CD8-positive, alpha-beta memory T cell (primary cell): ENCODE measurements at regions not wholly inside any gene's neighbourhood (a gene's known extent, or its start where the extent isn't known, plus 50 kb on each side); places are given as distances from the start of the nearest gene placed in this dataset.

Experiments used
- CTCF ChIA-PET: fragments of 350-600 bp; sonication (Branson Sonifier 250); formaldehyde crosslinking; loops from one replicate; lab custom pipeline; 2021; ENCODE audit warnings: antibody characterized with exemption; lab: Charles Lee
- POLR2A ChIA-PET: fragments of 350-600 bp; sonication (Branson Sonifier 250); formaldehyde crosslinking; loops from one replicate; lab custom pipeline; 2021; ENCODE audit warnings: antibody characterized with exemption; lab: Charles Lee
- DNase-seq, 5 donors: peaks; one replicate each; pipeline versions ENCODE4 v3.0.0 to v3.0.0-alpha.2; 2020 to 2022; ENCODE audit warnings: mixed read lengths in 1 of 5
- H3K27ac ChIP-seq: one replicate; pipeline ENCODE4 v1.7.0; 2013; ENCODE audit warnings: low read depth, mild to moderate bottlenecking, low read length, moderate library complexity
- H3K27me3 ChIP-seq: 2 replicates; pipeline ENCODE4 v1.7.0; 2013; ENCODE audit warnings: low read length, mild to moderate bottlenecking; ENCODE audit not compliant: insufficient read depth, poor library complexity, severe bottlenecking
- H3K36me3 ChIP-seq: 2 replicates; pipeline ENCODE4 v1.7.0; 2013; ENCODE audit warnings: mild to moderate bottlenecking, low read length, moderate library complexity; ENCODE audit not compliant: insufficient read depth
- H3K4me1 ChIP-seq: 2 replicates; pipeline ENCODE4 v1.7.0; 2013; ENCODE audit warnings: mild to moderate bottlenecking, low read length, moderate library complexity; ENCODE audit not compliant: insufficient read depth
- H3K4me3 ChIP-seq: 2 replicates; pipeline ENCODE4 v1.7.0; 2013; ENCODE audit warnings: mild to moderate bottlenecking, low read length
- H3K9me3 ChIP-seq: 2 replicates; pipeline ENCODE4 v1.7.0; 2013; ENCODE audit warnings: mild to moderate bottlenecking, low read length
- H3K27ac Mint-ChIP-seq, 8 donors: one replicate each; pipeline ENCODE4 v1.8.0; 2020 to 2021; ENCODE audit warnings: mixed read lengths in 8 of 8, mild to moderate bottlenecking in 6 of 8, inconsistent platforms in 3 of 8, moderate library complexity in 3 of 8
- H3K27me3 Mint-ChIP-seq, 2 donors: one replicate each; pipeline ENCODE4 v1.8.0; 2020 to 2021; ENCODE audit warnings: mixed read lengths in 2 of 2, mild to moderate bottlenecking in 1 of 2, moderate library complexity in 1 of 2
- H3K36me3 Mint-ChIP-seq, 3 donors: one replicate each; pipeline ENCODE4 v1.8.0; 2020 to 2021; ENCODE audit warnings: mixed read lengths in 3 of 3, inconsistent platforms in 1 of 3, mild to moderate bottlenecking in 1 of 3
- H3K4me1 Mint-ChIP-seq, 3 donors: one replicate each; pipeline ENCODE4 v1.8.0; 2020 to 2021; ENCODE audit warnings: mixed read lengths in 3 of 3, inconsistent platforms in 1 of 3, mild to moderate bottlenecking in 1 of 3
- H3K4me3 Mint-ChIP-seq, 7 donors: one replicate each; pipeline ENCODE4 v1.8.0; 2020 to 2021; ENCODE audit warnings: mixed read lengths in 7 of 7, mild to moderate bottlenecking in 6 of 7, moderate library complexity in 4 of 7, inconsistent platforms in 2 of 7
- H3K9me3 Mint-ChIP-seq, 5 donors: one replicate each; pipeline ENCODE4 v1.8.0; 2020 to 2022; ENCODE audit warnings: mixed read lengths in 5 of 5, mild to moderate bottlenecking in 3 of 5, moderate library complexity in 2 of 5, inconsistent platforms in 1 of 5

- Histone ChIP-seq H3K9me3 (no peaks in the 10 kb centered on the region), H3K36me3 (no peaks in the 10 kb centered on the region), H3K27ac (no peak overlapping the region), H3K4me3 (no peak overlapping the region), H3K27me3 (no peaks in the 10 kb centered on the region), H3K4me1 (no peaks in the 10 kb centered on the region)
- no peaks in the 10 kb centered on the region for H3K36me3 Mint-ChIP-seq
- no peak for DNase-seq
- CTCF ChIA-PET: no interaction called here
- H3K4me3 Mint-ChIP-seq: no peak overlapping the region
- no peak overlapping the region for H3K27ac Mint-ChIP-seq
- H3K9me3 Mint-ChIP-seq: peaks cover 0 to 5% (median 0%) of the 10 kb centered on the region in 5 donors
- POLR2A ChIA-PET: no interaction called here
- H3K27me3 Mint-ChIP-seq: no peaks in the 10 kb centered on the region
- no peaks in the 10 kb centered on the region for H3K4me1 Mint-ChIP-seq
Observed at GRCh38 chr3:181947606-181948005, 235.9 kb downstream of the SOX2 start.

- H3K9me3 ChIP-seq: no peaks in the 10 kb centered on the region
- Mint-ChIP-seq H3K27me3 (peaks cover 0 to 2% of the 10 kb centered on the region in 2 donors), H3K27ac (no peak overlapping the region), H3K4me3 (no peak overlapping the region), H3K9me3 (peaks cover 0 to 5% (median 0%) of the 10 kb centered on the region in 5 donors), H3K36me3 (no peaks in the 10 kb centered on the region), H3K4me1 (no peaks in the 10 kb centered on the region)
- no peaks in the 10 kb centered on the region for H3K27me3 ChIP-seq
- no peak overlapping the region for H3K4me3 ChIP-seq
- DNase-seq: no peak
- CTCF ChIA-PET: no interaction called here
- no peaks in the 10 kb centered on the region for H3K36me3 ChIP-seq
- POLR2A ChIA-PET: no interaction called here
- no peaks in the 10 kb centered on the region for H3K4me1 ChIP-seq
- H3K27ac ChIP-seq: no peak overlapping the region
Observed at GRCh38 chr3:181948286-181948685, 236.6 kb downstream of the SOX2 start.

- Histone ChIP-seq H3K4me3 (no peak overlapping the region), H3K9me3 (no peaks in the 10 kb centered on the region), H3K36me3 (no peaks in the 10 kb centered on the region), H3K27ac (no peak overlapping the region), H3K4me1 (no peaks in the 10 kb centered on the region), H3K27me3 (no peaks in the 10 kb centered on the region)
- Mint-ChIP-seq H3K4me3 (no peak overlapping the region), H3K36me3 (no peaks in the 10 kb centered on the region), H3K27me3 (peaks cover 0 to 2% of the 10 kb centered on the region in 2 donors), H3K9me3 (peaks cover 0 to 4% (median 0%) of the 10 kb centered on the region in 5 donors), H3K27ac (no peak overlapping the region), H3K4me1 (no peaks in the 10 kb centered on the region)
- ChIA-PET CTCF (no interaction called here), POLR2A (no interaction called here)
- DNase-seq: no peak
Observed at GRCh38 chr3:181952221-181952620, 240.5 kb downstream of the SOX2 start.

- Mint-ChIP-seq H3K4me3 (no peak overlapping the region), H3K36me3 (no peaks in the 10 kb centered on the region), H3K9me3 (peaks cover 0 to 4% (median 0%) of the 10 kb centered on the region in 5 donors), H3K27me3 (peaks cover 0 to 2% of the 10 kb centered on the region in 2 donors), H3K4me1 (no peaks in the 10 kb centered on the region), H3K27ac (no peak overlapping the region)
- no peak for DNase-seq
- Histone ChIP-seq H3K4me1 (no peaks in the 10 kb centered on the region), H3K36me3 (no peaks in the 10 kb centered on the region), H3K27me3 (no peaks in the 10 kb centered on the region), H3K4me3 (no peak overlapping the region), H3K27ac (no peak overlapping the region), H3K9me3 (no peaks in the 10 kb centered on the region)
- ChIA-PET POLR2A (no interaction called here), CTCF (no interaction called here)
Observed at GRCh38 chr3:181952929-181953328, 241.2 kb downstream of the SOX2 start.

- Mint-ChIP-seq H3K27me3 (peaks cover 0 to 2% of the 10 kb centered on the region in 2 donors), H3K4me3 (no peak overlapping the region), H3K4me1 (no peaks in the 10 kb centered on the region), H3K9me3 (peaks cover 0 to 6% (median 0%) of the 10 kb centered on the region in 5 donors), H3K36me3 (no peaks in the 10 kb centered on the region), H3K27ac (no peak overlapping the region)
- CTCF ChIA-PET: no interaction called here
- Histone ChIP-seq H3K9me3 (no peaks in the 10 kb centered on the region), H3K27ac (no peak overlapping the region), H3K4me3 (no peak overlapping the region), H3K36me3 (no peaks in the 10 kb centered on the region), H3K27me3 (no peaks in the 10 kb centered on the region), H3K4me1 (no peaks in the 10 kb centered on the region)
- POLR2A ChIA-PET: no interaction called here
- no peak for DNase-seq
Observed at GRCh38 chr3:181955566-181955965, 243.8 kb downstream of the SOX2 start.

GRCh38 chr3:181956122-181956521 is 244.4 kb downstream of the SOX2 start:
- Mint-ChIP-seq H3K27me3 (peaks cover 0 to 2% of the 10 kb centered on the region in 2 donors), H3K4me3 (no peak overlapping the region), H3K36me3 (no peaks in the 10 kb centered on the region), H3K4me1 (no peaks in the 10 kb centered on the region), H3K9me3 (peaks cover 0 to 6% (median 0%) of the 10 kb centered on the region in 5 donors), H3K27ac (no peak overlapping the region)
- no peak for DNase-seq
- no peaks in the 10 kb centered on the region for H3K36me3 ChIP-seq
- no peaks in the 10 kb centered on the region for H3K9me3 ChIP-seq
- no peaks in the 10 kb centered on the region for H3K27me3 ChIP-seq
- ChIA-PET POLR2A (no interaction called here), CTCF (no interaction called here)
- no peak overlapping the region for H3K4me3 ChIP-seq
- H3K27ac ChIP-seq: no peak overlapping the region
- no peaks in the 10 kb centered on the region for H3K4me1 ChIP-seq

- ChIA-PET POLR2A (no interaction called here), CTCF (no interaction called here)
- Histone ChIP-seq H3K27ac (no peak overlapping the region), H3K9me3 (no peaks in the 10 kb centered on the region), H3K36me3 (no peaks in the 10 kb centered on the region), H3K4me3 (no peak overlapping the region), H3K27me3 (no peaks in the 10 kb centered on the region), H3K4me1 (no peaks in the 10 kb centered on the region)
- H3K27ac Mint-ChIP-seq: no peak overlapping the region
- no peaks in the 10 kb centered on the region for H3K4me1 Mint-ChIP-seq
- H3K27me3 Mint-ChIP-seq: no peaks in the 10 kb centered on the region
- H3K9me3 Mint-ChIP-seq: peaks cover 0 to 6% (median 2%) of the 10 kb centered on the region in 5 donors
- no peak overlapping the region for H3K4me3 Mint-ChIP-seq
- DNase-seq: no peak
- H3K36me3 Mint-ChIP-seq: no peaks in the 10 kb centered on the region
Observed at GRCh38 chr3:181966393-181966792, 254.7 kb downstream of the SOX2 start.

- H3K27me3 Mint-ChIP-seq: no peaks in the 10 kb centered on the region
- Histone ChIP-seq H3K4me1 (no peaks in the 10 kb centered on the region), H3K4me3 (no peak overlapping the region), H3K36me3 (no peaks in the 10 kb centered on the region), H3K27me3 (no peaks in the 10 kb centered on the region), H3K9me3 (no peaks in the 10 kb centered on the region), H3K27ac (no peak overlapping the region)
- DNase-seq: no peak
- peaks cover 0 to 3% (median 0%) of the 10 kb centered on the region in 5 donors for H3K9me3 Mint-ChIP-seq
- no peaks in the 10 kb centered on the region for H3K36me3 Mint-ChIP-seq
- POLR2A ChIA-PET: no interaction called here
- CTCF ChIA-PET: no interaction called here
- H3K4me3 Mint-ChIP-seq: no peak overlapping the region
- no peaks in the 10 kb centered on the region for H3K4me1 Mint-ChIP-seq
- no peak overlapping the region for H3K27ac Mint-ChIP-seq
Observed at GRCh38 chr3:181969925-181970324, 258.2 kb downstream of the SOX2 start.

- Histone ChIP-seq H3K36me3 (no peaks in the 10 kb centered on the region), H3K9me3 (no peaks in the 10 kb centered on the region), H3K27me3 (no peaks in the 10 kb centered on the region), H3K27ac (no peak overlapping the region), H3K4me3 (no peak overlapping the region), H3K4me1 (no peaks in the 10 kb centered on the region)
- Mint-ChIP-seq H3K4me3 (no peak overlapping the region), H3K4me1 (no peaks in the 10 kb centered on the region), H3K27me3 (no peaks in the 10 kb centered on the region), H3K9me3 (peaks cover 0 to 9% (median 3%) of the 10 kb centered on the region in 5 donors), H3K36me3 (no peaks in the 10 kb centered on the region), H3K27ac (no peak overlapping the region)
- DNase-seq: no peak
- ChIA-PET POLR2A (no interaction called here), CTCF (no interaction called here)
Observed at GRCh38 chr3:181971424-181971823, 259.7 kb downstream of the SOX2 start.
